AG10803 (cell line): ENCODE measurements at regions not wholly inside any gene's neighbourhood (a gene's known extent, or its start where the extent isn't known, plus 50 kb on each side); places are given as distances from the start of the nearest gene placed in this dataset.

Experiments
- DNase-seq: peaks from one replicate; pipeline ENCODE4 v3.0.0; 2010; ENCODE audit warnings: low read depth
- H3K4me3 ChIP-seq: 2 replicates; pipeline ENCODE4 v1.5.1; 2011; ENCODE audit warnings: mild to moderate bottlenecking, low read length, control low read depth
- CTCF ChIP-seq: conservative IDR thresholded peaks from 2 replicates; pipeline ENCODE4 v1.5.1; 2011; ENCODE audit warnings: mild to moderate bottlenecking, low read length, control low read depth, inconsistent platforms

DNA sequence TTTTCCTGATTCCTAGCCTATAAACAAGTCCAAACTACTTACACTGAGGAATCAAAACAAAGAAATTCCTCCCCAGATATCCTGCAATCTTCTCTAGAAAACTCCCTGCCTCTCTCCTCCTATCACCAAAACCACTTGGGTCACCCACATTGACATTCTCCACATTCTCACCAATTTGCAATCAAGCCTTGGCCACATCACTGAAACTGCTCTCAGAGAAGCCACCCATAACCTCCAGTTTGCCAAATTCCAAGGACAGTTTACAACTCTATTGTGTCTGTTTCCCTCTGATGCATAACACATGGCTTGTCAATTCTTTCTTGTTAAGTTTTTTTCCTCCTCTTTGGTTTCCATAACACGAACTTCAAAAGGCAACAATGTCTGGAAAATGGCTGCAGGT lies 233.5 kb downstream of the XPNPEP1 start:
- no peak for TF ChIP-seq CTCF
- no peak for DNase-seq
- no peak overlapping the region for H3K4me3 ChIP-seq

DNA sequence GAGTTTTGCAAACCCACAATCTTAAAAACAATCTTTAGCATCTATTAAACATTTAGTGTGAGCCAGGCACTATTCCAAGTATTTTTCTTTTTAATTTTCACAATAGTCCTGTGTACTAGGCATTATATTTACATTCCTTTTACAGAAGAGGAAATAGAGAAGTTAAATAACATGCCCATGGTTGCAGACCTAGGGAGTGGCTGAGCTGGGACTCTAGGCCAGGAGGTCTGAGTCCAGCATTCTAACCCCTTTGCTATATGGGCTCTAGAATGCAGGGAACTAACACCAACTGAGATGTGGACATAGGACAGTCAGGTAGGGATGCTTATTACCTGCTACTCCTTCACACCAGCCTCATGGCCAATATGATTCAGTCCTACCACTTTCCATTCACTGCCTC lies 243.8 kb downstream of the XPNPEP1 start:
- no peak for DNase-seq
- H3K4me3 ChIP-seq: no peak overlapping the region
- no peak for TF ChIP-seq CTCF

DNA sequence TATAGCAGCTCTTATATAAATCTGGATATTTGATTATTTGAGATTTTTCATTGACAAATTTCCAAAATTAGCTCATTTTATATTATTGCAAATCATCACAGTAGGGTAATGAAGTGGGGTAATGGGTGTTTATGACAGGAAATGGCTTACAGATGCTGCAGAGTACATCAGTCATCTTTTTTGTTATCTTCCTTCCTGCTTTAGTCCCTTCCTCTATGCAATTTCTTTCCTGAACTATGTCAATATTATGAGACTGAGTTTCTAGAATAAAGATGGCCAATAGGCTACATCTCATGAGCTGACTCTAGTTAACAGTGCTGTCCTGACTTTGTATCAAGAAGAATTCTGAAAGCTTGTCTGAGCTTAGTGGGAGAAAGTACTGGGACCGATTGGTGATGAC lies 244.5 kb downstream of the XPNPEP1 start:
- no peak for DNase-seq
- TF ChIP-seq CTCF: no peak
- no peak overlapping the region for H3K4me3 ChIP-seq

DNA sequence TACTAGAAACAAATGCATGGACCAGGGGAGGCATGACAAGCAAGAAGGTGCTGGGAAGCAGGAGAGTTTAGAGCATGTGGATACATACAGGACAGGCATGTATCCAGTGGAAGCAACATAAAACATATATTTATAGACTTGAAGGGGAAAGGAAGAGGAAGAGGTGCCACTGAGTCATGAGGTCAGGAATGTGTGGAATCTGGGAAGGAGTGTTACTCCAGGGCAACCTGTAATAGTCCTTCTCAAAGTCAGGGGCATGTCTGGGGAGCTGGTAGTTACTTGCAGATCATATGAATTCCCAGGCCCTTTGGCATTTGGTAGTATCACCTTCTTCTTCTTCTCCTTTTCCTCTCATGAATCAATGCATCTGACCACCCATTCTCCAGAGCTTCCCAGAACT lies 246.6 kb downstream of the XPNPEP1 start:
- no peak overlapping the region for H3K4me3 ChIP-seq
- no peak for TF ChIP-seq CTCF
- peak; percentile 1 for DNase-seq

- no peak overlapping the region for H3K4me3 ChIP-seq
- TF ChIP-seq CTCF: no peak
- DNase-seq: no peak
Observed at GRCh38 chr10:109668703-109669102, 254.6 kb downstream of the XPNPEP1 start.

DNA sequence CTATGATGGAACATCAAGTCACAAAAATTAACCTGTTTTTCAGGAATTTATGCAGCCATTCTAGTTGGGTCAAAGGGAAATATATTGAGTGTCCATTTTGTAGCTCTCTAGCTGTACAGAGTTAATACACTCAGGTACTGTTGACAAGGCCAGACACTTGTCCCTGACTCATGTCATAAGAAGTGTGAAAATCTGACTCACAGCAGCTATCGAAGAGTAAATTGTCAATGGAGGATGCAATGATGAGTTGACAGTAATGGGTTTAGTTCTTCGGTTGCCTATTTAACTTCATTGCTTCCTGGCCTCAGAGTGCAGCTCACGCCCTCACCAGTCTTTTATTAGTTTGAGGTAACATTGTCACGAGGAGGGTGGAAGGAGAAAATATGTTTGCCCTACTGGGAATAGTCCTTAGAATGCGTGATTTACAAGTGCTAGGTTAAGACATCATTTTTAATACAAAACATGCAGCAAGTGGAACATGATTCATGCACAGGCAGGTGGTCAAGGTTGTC lies 255.1 kb downstream of the XPNPEP1 start:
- H3K4me3 ChIP-seq: no peak overlapping the region
- TF ChIP-seq CTCF: no peak
- DNase-seq: no peak

DNA sequence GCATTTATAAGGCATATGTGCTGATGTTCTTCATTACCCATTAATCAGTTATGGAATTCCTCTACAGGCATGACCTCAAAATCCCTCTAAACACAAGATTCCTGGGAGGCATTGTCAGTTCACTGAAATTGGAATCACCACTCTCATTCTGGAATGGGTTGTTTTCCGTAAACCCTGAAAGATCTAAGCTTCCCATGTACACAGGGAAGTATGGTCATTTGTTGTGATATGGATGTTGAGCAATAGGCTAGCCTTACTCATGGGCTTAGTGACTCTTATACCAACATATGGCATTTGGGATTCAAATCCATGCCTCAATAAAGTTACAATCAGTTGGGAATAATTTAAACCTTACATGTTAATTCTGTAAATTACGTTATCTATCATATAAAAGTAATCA lies 258.0 kb downstream of the XPNPEP1 start:
- DNase-seq: no peak
- no peak overlapping the region for H3K4me3 ChIP-seq
- TF ChIP-seq CTCF: no peak
